GM10248 (cell line): ENCODE measurements at regions not wholly inside any gene's neighbourhood (a gene's known extent, or its start where the extent isn't known, plus 50 kb on each side); places are given as distances from the start of the nearest gene placed in this dataset.

Source experiments
- CTCF ChIA-PET: fragments of 300-600 bp; sonication (Branson Sonifier 250); formaldehyde crosslinking; extraction: SDS; loops from one replicate; lab custom pipeline; 2021; ENCODE audit warnings: antibody characterized with exemption; lab: Yijun Ruan, JAX
- POLR2A ChIA-PET: fragments of 350-650 bp; sonication (Branson Sonifier 250); formaldehyde crosslinking; extraction: SDS; loops from one replicate; lab custom pipeline; 2020; ENCODE audit warnings: antibody characterized with exemption; lab: Yijun Ruan, JAX
- DNase-seq: peaks from one replicate; pipeline ENCODE4 v3.0.0; 2012; ENCODE audit errors: extremely low spot score
- CTCF ChIP-seq: IDR thresholded peaks from 2 replicates; pipeline ENCODE4 v1.5.1; 2012; ENCODE audit warnings: mild to moderate bottlenecking, low read depth; ENCODE audit errors: extremely low read depth, missing control alignments, control extremely low read depth

- ChIA-PET CTCF (interaction anchor here (1.3 kb wide), 1 partner anchor 8 kb away, joined by 3 read pairs; no protein-coding TSS in a partner anchor), POLR2A (no interaction called here)
- TF ChIP-seq CTCF: no peak
- no peak for DNase-seq
These were observed 139.1 kb upstream of the ADRA1B start for GRCh38 chr5:159777049-159777660.

GRCh38 chr5:159779481-159779880 lies 136.8 kb upstream of the ADRA1B start:
- no peak for DNase-seq
- POLR2A ChIA-PET: interaction anchor here (0.6 kb wide), 1 partner anchor 40 kb away, joined by 3 read pairs; no protein-coding TSS in a partner anchor
- CTCF ChIA-PET: interaction anchor here (1.2 kb wide), 1 partner anchor 12 kb away, joined by 4 read pairs; no protein-coding TSS in a partner anchor
- TF ChIP-seq CTCF: no peak

GRCh38 chr5:159780246-159780645 lies 136.0 kb upstream of the ADRA1B start:
- CTCF ChIA-PET: interaction anchor here (1.2 kb wide), 1 partner anchor 12 kb away, joined by 4 read pairs; no protein-coding TSS in a partner anchor

GRCh38 chr5:159781626-159782157 lies 134.6 kb upstream of the ADRA1B start:
- POLR2A ChIA-PET: no interaction called here

More at GRCh38 chr5:159780246-159780645, 136.0 kb upstream of the ADRA1B start:
- no peak for TF ChIP-seq CTCF
- POLR2A ChIA-PET: no interaction called here
- DNase-seq: no peak

GRCh38 chr5:159782197-159782994 lies 133.9 kb upstream of the ADRA1B start:
- peak; percentile 26 for DNase-seq
- POLR2A ChIA-PET: interaction anchor here (0.7 kb wide), 1 partner anchor 1827 kb away, joined by 3 read pairs; no protein-coding TSS in a partner anchor
- CTCF ChIA-PET: interaction anchor here (0.9 to 1.3 kb wide), 5 partner anchors 9 to 266 kb away, joined by 3 to 4 read pairs (median 3); no protein-coding TSS in a partner anchor
- no peak for TF ChIP-seq CTCF

More at GRCh38 chr5:159781626-159782157, 134.6 kb upstream of the ADRA1B start:
- CTCF ChIA-PET: interaction anchor here (1.1 kb wide), 1 partner anchor 14 kb away, joined by 3 read pairs; no protein-coding TSS in a partner anchor
- DNase-seq: no peak
- no peak for TF ChIP-seq CTCF

- no peak for TF ChIP-seq CTCF
- DNase-seq: no peak
- ChIA-PET POLR2A (interaction anchor here (0.7 kb wide), 1 partner anchor 1828 kb away, joined by 3 read pairs; no protein-coding TSS in a partner anchor), CTCF (interaction anchor here (0.9 to 1.3 kb wide), 5 partner anchors 9 to 267 kb away, joined by 3 to 4 read pairs (median 3); no protein-coding TSS in a partner anchor)
These were observed 133.3 kb upstream of the ADRA1B start for GRCh38 chr5:159782995-159783300.
